ENCODE measurements at regions not wholly inside any gene's neighbourhood (a gene's known extent, or its start where the extent isn't known, plus 50 kb on each side); places are given as distances from the start of the nearest gene placed in this dataset.

- TF ChIP-seq CTCF (IDR thresholded peaks at IDR 0.05; ENCODE audit: extremely low read depth, insufficient read depth, missing control alignments) = no peak
- in situ Hi-C loops (cut with MboI; ENCODE audit: low pct_unique_long_range_greater_than_20kb, low sequenced_read_pairs, unreplicated experiment) = no loop called here
- no peak for DNase-seq (ENCODE audit: low spot score)
These were observed 92.7 kb upstream of the BMP2 start for GRCh38 chr20:6674831-6675230.

GRCh38 chr20:6673071-6673470 lies 94.4 kb upstream of the BMP2 start:
- DNase-seq (ENCODE audit: low spot score) = no peak
- no peak for TF ChIP-seq CTCF (IDR thresholded peaks at IDR 0.05; ENCODE audit: extremely low read depth, insufficient read depth, missing control alignments)
- in situ Hi-C loops (cut with MboI; ENCODE audit: low pct_unique_long_range_greater_than_20kb, low sequenced_read_pairs, unreplicated experiment) = no loop called here

GRCh38 chr20:6671829-6672228 lies 95.7 kb upstream of the BMP2 start:
- in situ Hi-C loops (cut with MboI; ENCODE audit: low pct_unique_long_range_greater_than_20kb, low sequenced_read_pairs, unreplicated experiment) = no loop called here
- DNase-seq (ENCODE audit: low spot score) = no peak
- no peak for TF ChIP-seq CTCF (IDR thresholded peaks at IDR 0.05; ENCODE audit: extremely low read depth, insufficient read depth, missing control alignments)

GRCh38 chr20:6668546-6668945 lies 98.9 kb upstream of the BMP2 start:
- no peak for DNase-seq (ENCODE audit: low spot score)
- in situ Hi-C loops (cut with MboI; ENCODE audit: low pct_unique_long_range_greater_than_20kb, low sequenced_read_pairs, unreplicated experiment) = no loop called here
- TF ChIP-seq CTCF (IDR thresholded peaks at IDR 0.05; ENCODE audit: extremely low read depth, insufficient read depth, missing control alignments) = no peak

GRCh38 chr20:6665621-6666355 lies 101.7 kb upstream of the BMP2 start:
- TF ChIP-seq CTCF (IDR thresholded peaks at IDR 0.05; ENCODE audit: extremely low read depth, insufficient read depth, missing control alignments) = no peak
- in situ Hi-C loops (cut with MboI; ENCODE audit: low pct_unique_long_range_greater_than_20kb, low sequenced_read_pairs, unreplicated experiment) = no loop called here
- DNase-seq (ENCODE audit: low spot score) = no peak

GRCh38 chr20:6665161-6665560 lies 102.3 kb upstream of the BMP2 start:
- in situ Hi-C loops (cut with MboI; ENCODE audit: low pct_unique_long_range_greater_than_20kb, low sequenced_read_pairs, unreplicated experiment) = no loop called here
- no peak for DNase-seq (ENCODE audit: low spot score)
- TF ChIP-seq CTCF (IDR thresholded peaks at IDR 0.05; ENCODE audit: extremely low read depth, insufficient read depth, missing control alignments) = no peak

Measured in GM13977 (cell line).